Right renal cortex interstitium (tissue), 3 donors: ENCODE measurements at regions not wholly inside any gene's neighbourhood (a gene's known extent, or its start where the extent isn't known, plus 50 kb on each side); places are given as distances from the start of the nearest gene placed in this dataset.
"Not testable (repeated sequence)": the region's sequence is repeated elsewhere in the genome, so short reads cannot be mapped to it uniquely, and the experiment has no call there.

Experiments used
- DNase-seq, 3 donors: peaks; one replicate each; pipeline ENCODE4 v3.0.0-alpha.2; 2013; ENCODE audit warnings: low read depth in 3 of 3, low spot score in 2 of 3

DNA sequence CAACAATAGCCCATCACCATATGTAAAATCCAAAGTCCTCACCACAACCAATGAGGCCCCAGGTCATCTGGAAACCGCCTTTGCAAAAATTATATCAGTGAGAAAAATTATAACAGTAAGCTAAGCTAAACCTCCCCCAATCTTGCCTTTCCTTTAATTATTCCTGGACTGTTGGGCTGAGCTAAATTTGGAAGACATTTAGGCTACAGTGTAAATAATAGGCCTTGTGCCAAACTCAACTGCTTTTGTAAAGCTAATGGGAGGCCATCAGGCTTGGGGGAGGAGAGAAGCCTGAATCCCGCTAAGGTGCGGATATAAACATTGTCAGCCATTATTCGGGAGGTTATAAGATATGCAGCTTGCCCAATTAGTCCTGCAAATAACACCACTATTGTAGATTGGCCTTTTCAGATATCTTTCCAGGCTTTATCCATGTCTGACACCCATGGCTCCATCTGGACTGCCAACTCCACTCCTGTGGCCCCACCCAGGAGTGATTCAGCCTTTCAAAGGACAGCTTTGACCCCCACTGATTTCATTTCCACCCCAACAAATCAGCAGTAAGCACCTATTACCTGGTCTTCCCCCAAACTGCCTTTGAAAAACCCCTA lies 53.0 kb upstream of the CA12 start:
- no peak for DNase-seq

DNA sequence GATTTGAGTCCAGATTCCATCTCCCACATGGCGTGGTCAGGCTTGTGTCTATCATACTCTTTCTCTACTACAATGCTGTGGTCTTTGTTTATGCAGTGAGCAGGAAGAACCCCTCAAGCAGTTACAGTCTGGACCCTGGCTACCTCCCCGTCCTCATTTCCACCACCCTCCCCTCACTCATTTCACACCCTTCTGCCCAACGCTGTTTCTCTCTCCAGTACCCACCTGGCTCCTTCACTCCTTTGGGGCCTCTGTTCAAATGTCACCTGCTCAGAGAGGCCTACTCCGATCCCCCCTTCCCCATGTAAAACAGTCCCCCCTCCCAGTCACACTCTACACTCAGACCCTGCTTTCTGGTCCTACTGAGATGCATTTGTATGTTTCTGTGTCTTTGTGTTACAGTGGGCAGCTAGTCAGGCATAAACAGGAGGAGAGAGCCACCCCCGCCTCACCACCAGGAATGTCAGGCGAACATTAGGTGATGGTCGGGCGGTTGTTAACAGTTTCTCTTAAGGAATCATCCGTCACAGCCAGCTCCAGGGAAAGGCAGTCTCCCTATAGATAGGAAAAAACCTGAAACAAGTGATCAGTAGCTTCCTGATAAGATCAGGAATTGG lies 53.7 kb upstream of the CA12 start:
- DNase-seq: no peak

DNA sequence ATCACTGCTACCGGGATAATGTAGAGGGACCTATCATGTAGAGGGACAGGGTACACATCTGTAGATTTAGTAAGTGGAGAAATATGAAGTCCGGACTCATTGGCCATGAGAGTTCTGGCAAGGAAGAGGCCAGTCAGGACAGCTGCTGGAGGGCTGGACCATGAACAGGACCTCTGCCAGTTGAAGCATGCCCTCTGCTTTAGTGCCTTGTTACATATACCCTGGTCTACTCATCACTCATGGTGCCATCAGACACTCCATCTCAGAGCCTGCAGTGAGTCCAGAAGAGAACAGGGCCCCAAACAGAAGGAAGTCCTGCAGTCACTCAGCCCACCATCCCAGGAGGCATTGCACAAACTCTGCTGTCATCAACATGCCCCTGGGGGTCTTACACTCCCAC lies 54.7 kb upstream of the CA12 start:
- DNase-seq: no peak

DNA sequence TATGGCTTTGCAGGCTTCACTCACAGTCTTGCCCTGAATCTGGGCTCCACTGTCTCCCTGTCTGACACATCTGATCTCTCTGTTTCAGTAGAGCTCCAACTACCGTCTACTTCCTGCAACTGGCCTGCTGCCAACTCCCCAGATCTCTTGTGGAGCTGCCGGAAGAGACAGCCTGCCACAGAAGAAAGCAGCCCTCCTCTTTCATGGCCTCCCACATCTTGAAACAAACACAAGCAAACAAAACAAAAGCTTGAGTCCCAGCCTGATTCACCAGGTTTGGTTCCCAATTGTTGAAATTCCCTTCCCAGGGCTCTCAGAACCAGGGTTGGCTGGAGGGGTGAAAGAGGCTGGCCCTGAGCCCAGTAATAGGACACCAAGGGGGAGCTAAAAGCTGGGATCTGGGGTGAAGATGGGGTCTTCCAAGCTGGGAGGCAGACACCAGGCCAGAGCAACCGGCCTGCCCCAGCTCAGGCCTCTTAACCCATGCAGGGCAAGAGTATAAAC lies 55.3 kb upstream of the CA12 start:
- peak; percentile 56 to 74 (median 63) for DNase-seq

DNA sequence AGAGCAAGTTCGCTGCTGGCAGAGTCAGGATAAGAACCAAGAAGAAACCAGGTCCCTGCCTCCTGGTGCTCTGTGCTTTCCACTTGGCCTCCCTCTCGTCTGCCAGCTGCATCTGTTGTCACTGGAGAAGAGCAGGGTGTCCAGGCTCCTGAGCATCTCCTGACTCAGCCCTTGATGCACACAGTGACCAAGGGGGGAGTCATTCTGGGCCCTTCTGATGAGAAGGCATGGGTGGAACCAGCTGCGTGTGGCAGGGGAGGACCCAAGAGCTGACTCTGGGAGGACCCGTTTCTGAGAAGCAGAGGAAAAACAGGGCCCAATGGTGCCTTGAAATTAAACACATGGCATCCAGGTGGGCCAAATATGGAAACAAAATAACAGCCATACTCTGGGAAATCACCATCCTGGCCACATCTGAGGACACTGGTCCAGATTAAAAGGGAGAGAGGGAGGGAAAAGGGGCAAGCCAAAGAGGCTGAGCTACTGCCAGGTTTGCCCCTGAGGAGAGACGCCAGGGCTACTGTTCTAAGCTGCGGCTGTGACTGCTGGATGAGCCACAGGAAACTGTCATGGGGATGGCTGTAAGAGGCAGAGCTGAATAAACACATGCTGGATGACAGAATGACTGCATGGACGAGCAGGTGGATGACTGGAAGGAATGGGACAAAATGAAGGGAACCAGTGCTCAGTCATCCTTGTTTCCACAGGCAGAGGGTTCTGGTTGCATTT lies 58.1 kb upstream of the CA12 start:
- DNase-seq: no peak

DNA sequence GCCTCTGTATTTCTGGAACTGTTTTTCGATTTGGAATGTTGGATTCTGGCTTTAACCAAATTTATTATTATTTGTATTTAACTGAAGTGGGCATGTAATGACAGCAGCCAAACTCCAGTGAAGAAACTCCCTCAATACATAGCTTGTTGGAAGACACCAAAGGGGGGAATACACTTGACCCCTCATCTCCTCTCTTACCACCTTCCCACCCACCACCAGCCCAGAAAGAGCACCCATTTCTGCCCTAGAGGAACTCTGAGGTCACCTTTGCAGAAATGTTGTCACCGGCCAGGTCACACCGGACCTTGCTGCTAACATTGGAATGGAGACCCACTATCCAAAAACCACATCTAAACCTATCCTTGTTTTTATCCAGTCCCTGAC lies 58.6 kb upstream of the CA12 start:
- no peak for DNase-seq

- no peak for DNase-seq
Measured at GRCh38 chr15:63440756-63441155, 59.1 kb upstream of the CA12 start.

- no peak for DNase-seq
Measured at GRCh38 chr15:63441266-63441665, 59.6 kb upstream of the CA12 start.

GRCh38 chr15:63442080-63442479 lies 60.4 kb upstream of the CA12 start:
- no peak for DNase-seq

DNA sequence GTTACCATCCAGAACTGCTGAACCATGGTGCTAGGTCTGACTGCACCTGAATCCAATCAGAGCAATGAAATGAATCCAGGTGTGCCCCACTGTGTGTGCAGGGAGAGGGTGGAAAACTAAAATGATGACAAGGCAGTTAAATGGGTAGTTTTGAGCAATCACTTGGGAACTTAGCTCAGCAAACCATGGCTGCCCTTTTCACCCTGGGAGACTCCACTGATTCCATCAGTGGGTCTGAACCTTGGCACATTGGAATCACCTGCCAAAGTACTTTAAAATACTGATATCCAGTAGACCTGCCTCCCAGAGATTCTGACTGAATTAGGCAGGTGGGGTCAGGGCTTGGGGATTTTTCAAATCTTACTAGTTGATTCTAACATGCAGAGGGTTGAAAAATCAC lies 59.8 kb upstream of the USP3 start:
- no peak for DNase-seq

- DNase-seq: no peak
Measured at GRCh38 chr15:63446255-63446654, 58.1 kb upstream of the USP3 start.

DNA sequence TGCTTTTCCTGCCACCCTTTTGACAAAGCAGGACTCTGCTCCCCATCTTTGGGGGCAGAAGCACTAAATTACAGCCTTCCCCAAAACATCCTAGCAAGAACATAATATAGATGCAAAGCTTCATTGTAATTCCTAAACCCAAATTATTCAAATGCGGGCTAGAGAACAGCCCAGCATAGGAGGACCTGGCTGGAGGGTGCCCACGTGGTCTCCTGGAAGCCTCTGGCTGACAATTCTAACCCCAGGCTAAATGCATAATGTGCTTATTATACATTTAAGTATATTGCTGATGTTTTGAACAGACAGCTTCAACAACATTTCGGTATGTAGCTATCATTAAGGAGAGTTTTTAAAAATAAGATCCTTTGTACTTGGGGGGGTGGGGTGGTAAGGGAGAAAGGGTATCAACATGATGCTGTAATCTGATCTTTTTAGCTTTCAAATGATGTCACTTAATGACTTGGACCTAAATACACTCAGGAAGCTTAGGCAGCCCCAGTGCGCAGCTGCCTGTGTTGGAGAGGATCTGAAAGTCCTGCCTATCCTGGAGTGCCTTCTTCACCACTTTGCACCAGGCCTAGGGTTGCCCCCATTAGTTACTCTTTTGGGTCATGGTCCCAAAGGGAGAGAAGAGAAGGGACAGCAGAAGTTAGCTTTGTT lies 57.2 kb upstream of the USP3 start:
- DNase-seq: no peak

GRCh38 chr15:63448266-63448665 lies 56.1 kb upstream of the USP3 start:
- DNase-seq: no peak

DNA sequence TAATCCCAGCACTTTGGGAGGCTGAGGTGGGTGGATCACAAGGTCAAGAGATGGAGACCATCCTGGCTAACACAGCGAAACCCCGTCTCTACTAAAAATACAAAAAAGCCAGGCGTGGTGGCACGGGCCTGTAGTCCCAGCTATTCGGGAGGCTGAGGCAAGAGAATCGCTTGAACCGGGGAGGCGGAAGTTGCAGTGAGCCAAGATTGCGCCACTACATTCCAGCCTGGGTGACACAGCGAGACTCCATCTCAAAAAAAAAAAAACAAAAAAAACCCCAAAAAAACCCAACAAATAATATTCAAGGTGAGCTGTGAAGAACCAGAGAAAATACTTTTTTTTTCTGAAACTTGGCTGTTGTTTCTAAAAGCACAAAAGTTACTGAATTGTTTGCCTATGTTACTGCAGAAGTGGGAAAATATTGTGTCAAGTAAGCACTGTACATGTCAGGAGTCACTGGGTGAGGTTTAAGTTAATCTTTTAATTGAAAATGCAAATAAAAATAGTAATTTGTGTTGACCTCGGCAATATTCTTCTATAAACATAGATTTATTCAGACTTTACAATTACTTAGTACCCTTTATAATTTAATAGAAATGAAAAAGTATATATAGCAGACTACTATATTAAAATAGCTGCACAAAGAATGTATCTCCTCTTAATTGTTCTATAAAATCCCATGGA lies 55.4 kb upstream of the USP3 start:
- DNase-seq: not testable (repeated sequence)

GRCh38 chr15:63449731-63450130 lies 54.7 kb upstream of the USP3 start:
- no peak for DNase-seq

- DNase-seq: no peak
Measured at GRCh38 chr15:63450884-63451225, 53.5 kb upstream of the USP3 start.

DNA sequence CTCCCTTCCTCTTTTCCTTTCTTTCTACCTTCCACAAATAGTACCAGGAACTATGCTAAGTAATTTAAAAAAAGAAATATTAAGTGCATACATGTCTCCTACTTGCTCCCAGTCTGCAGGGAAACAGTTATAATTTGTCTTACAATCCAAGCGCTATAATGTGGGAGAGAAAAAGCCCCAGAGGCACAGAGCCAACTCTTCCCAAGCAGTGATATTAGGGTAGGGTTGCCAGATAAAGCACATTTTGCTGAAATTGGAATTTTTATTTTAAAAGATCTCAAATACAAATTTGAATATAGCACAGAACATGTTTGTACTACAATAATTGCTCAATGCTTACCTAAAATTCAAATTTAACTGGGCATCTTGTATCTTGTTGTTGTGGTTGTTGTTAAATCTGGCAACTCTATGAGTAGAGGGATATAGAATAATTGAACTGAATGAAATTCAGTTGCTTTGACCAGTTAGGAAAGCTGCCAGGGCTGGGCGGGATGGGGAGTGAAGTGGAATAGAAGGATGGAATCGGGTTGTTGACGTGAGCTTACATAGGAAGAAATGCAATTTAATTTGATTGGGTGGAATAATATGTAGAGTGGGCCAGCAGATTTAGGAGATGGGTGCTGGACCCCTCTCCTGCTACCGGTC lies 52.6 kb upstream of the USP3 start:
- DNase-seq: no peak

DNA sequence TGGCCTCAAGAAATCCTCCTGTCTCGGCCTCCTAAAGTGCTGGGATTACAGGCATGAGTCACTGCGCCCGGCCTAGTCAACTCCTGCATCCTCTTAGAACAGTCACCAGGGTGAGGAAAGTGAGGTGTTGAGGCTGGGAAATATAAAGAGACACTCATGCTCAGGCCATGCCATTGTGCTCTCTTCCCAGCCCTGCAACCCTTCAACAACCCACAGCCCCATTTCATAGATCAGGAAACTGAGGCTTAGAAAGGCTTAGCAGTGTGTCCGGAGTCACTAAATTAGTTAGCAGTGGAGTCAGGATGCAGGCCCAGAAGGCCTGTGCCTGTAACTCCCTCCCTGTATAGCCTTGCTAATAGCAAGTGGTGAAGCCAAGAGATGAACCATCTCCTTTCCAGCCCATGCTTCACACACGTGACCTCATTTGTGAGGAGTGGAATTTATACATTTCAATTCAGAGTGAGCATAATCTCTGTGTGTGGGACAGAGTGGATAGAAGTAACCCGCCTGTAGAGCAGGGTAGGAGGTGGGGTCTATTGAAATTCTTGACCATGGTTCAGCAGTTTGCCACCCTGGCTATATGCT lies 51.7 kb upstream of the USP3 start:
- DNase-seq: no peak

- no peak for DNase-seq
Measured at GRCh38 chr15:63453186-63453905, 51.0 kb upstream of the USP3 start.
